SJCRH30 (cell line): ENCODE measurements at regions not wholly inside any gene's neighbourhood (a gene's known extent, or its start where the extent isn't known, plus 50 kb on each side); places are given as distances from the start of the nearest gene placed in this dataset.
A peak's percentile ranks its signal among the peaks of the same experiment; 100 is the strongest.

Experiments
- DNase-seq, 2 experiments: peaks; one replicate each; pipeline ENCODE4 v3.0.0-alpha.2; 2015 to 2020
- H3K27ac ChIP-seq: fragments of 250-450 bp; sonication (Bioruptor Pico); 2 replicates; pipeline ENCODE4 v1.5.1; 2020; ENCODE audit warnings: mild to moderate bottlenecking, moderate library complexity
- H3K27me3 ChIP-seq: fragments of 250-450 bp; sonication (Bioruptor Pico); 2 replicates; pipeline ENCODE4 v1.5.1; 2020; ENCODE audit warnings: mild to moderate bottlenecking, moderate library complexity
- H3K36me3 ChIP-seq: fragments of 250-450 bp; sonication (Bioruptor Pico); 2 replicates; pipeline ENCODE4 v1.5.1; 2020; ENCODE audit warnings: mild to moderate bottlenecking, moderate library complexity
- H3K4me1 ChIP-seq: fragments of 250-450 bp; sonication (Bioruptor Pico); 2 replicates; pipeline ENCODE4 v1.5.1; 2020; ENCODE audit warnings: mild to moderate bottlenecking, moderate library complexity
- H3K4me3 ChIP-seq: fragments of 250-450 bp; sonication (Bioruptor Pico); 2 replicates; pipeline ENCODE4 v1.5.1; 2020; ENCODE audit warnings: mild to moderate bottlenecking, moderate library complexity
- H3K9me3 ChIP-seq: fragments of 250-450 bp; sonication (Bioruptor Pico); replicated peaks from 2 replicates; pipeline ENCODE4 v1.5.1; 2020; ENCODE audit warnings: mild to moderate bottlenecking, moderate library complexity

DNA sequence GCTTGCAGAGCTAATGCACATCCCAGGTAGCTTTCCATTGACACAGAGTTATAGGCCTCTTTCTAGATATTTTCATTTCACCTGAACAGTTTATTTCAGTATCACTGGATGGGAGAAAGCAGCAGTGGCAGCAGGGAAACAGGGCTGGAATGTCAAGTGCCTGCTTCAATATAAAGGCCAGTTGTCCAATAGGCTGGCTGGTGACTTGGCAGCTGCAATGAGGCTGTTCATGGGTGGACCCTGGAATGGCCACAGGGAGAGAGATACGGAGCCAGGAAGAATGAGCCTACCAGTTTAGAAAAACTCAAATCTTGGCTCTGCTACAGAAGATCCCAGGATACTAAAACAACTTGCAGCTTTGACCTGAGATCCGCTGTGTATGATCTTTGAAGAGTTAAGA is 185.0 kb downstream of the BCL11A start:
- H3K27ac ChIP-seq = no peak overlapping the region
- H3K27me3 ChIP-seq = no peaks in the 10 kb centered on the region
- no peaks in the 10 kb centered on the region; the same call in 1 of the 2 replicates for H3K9me3 ChIP-seq
- DNase-seq = peak; percentile 49 to 64
- no peaks in the 10 kb centered on the region for H3K36me3 ChIP-seq
- H3K4me3 ChIP-seq = no peak overlapping the region
- peaks cover 40% of the 10 kb centered on the region for H3K4me1 ChIP-seq

DNA sequence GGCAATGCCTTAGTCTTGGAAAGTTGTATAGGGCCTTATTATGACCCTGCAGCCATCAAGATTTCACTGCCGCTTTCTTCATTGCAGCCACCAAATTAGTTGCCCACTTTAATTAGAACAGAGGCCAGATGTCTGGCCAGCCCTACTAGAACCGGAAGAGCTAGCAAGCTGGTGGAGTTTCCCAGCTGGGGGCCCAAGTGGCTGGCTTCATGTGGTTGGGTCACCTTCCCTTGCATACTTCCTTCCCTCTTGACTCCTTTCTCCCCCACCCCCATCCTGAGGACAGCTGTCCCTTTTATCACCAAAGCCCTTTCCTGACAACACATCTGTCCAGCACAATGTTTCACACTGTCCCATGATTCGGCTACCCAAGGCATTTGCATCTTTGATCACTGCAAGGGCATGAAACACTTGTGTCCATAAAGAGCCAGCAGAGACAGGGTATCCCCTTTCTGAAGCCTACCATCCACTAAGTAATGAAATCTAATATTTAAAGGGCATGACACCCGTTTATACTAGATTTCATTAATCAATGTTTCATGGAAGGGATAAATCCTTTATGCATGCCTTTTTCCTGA is 187.2 kb downstream of the BCL11A start:
- Histone ChIP-seq H3K4me3 (no peak overlapping the region), H3K27me3 (no peaks in the 10 kb centered on the region), H3K36me3 (no peaks in the 10 kb centered on the region), H3K27ac (peak overlapping the region; percentile 82), H3K9me3 (no peaks in the 10 kb centered on the region; the same call in 1 of the 2 replicates), H3K4me1 (peaks cover 40% of the 10 kb centered on the region)
- DNase-seq = peak; percentile 90 to 96

DNA sequence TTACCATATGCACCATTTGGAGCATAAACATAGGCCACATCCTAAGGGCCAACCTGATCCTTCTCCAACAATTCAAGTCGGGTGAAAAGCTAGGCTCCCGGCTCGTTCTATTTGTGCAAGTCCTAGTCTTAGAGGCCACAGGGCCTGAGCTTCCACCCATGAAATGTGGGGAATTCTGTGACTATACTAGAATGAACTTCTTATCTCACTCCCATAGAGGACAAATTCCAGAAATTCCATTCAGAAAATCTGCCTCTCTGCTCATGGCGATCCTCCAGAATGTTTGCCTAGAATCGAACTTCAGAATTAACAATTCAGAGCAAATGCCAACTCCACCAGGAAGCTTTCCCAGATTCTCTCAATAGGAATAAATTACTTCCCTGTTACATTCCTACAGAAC is 187.9 kb downstream of the BCL11A start:
- Histone ChIP-seq H3K27me3 (no peaks in the 10 kb centered on the region), H3K4me3 (no peak overlapping the region), H3K9me3 (no peaks in the 10 kb centered on the region; the same call in 1 of the 2 replicates), H3K27ac (peak overlapping the region; percentile 82), H3K36me3 (no peaks in the 10 kb centered on the region), H3K4me1 (peaks cover 40% of the 10 kb centered on the region)
- DNase-seq = peak; percentile 28 to 47

DNA sequence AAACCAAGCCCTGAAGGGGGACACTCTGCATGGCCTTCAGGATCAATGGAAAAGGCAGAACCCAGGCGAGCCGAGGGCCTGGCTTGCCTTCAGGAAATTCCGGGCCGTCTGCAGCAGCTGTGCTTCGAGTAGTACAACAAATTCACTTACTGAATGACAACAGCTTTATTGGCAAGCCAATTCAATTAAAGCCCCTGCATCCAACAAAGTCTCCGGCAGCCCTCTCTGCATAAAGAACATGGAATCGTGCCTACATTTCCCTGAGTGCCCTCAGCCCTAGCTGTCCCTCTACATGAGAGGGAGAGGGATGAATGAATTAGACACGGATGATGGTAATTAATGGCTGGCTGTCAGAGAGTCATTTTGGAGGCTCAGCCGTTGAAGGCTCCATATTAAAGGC is 189.0 kb downstream of the BCL11A start:
- no peaks in the 10 kb centered on the region for H3K36me3 ChIP-seq
- H3K27ac ChIP-seq = peak overlapping the region; percentile 82
- DNase-seq = peak; percentile 62 to 87
- no peaks in the 10 kb centered on the region; the same call in 1 of the 2 replicates for H3K9me3 ChIP-seq
- peaks cover 40% of the 10 kb centered on the region for H3K4me1 ChIP-seq
- no peaks in the 10 kb centered on the region for H3K27me3 ChIP-seq
- H3K4me3 ChIP-seq = no peak overlapping the region

DNA sequence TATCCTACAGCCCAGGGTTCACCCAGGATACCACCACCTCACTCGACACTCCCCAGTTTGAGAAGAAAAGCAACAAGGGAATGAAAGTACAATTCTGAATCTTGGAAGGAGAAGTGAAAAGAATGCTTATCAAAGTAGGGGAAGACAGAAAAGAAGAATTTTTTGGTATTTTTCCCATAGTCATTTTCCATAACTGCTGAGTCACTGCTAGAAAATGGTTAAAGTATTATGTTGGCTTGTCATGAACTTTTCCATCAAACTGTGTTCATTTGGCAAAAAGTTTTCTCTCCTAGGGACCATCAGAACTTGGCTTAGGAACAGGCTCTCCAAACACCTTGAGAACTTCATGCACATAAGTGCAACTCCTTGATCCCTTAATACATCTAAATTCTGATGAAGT is 192.0 kb downstream of the BCL11A start:
- no peaks in the 10 kb centered on the region for H3K27me3 ChIP-seq
- no peaks in the 10 kb centered on the region for H3K9me3 ChIP-seq
- no peaks in the 10 kb centered on the region for H3K36me3 ChIP-seq
- DNase-seq = no peak
- H3K4me1 ChIP-seq = peaks cover 34% of the 10 kb centered on the region
- H3K27ac ChIP-seq = no peak overlapping the region
- H3K4me3 ChIP-seq = no peak overlapping the region

DNA sequence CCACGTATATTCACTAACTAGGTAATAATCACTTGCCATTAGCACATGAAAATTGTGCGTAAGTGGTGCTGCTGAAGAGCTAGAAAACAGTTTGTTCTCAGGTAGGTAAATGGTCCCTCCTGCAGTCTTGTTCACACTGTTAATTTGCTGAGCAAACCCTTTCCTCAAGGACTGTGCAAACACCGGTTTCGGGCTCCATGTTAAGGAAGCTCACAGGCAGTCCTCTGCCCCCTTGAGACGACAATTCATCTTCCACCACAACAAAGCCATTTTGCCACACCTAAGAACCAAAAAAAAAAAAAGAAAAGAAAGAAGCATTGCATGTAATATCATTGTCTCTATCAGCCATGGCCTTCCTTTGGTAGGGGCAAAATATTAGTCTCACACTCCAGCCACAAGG is 193.9 kb downstream of the BCL11A start:
- no peak for DNase-seq
- Histone ChIP-seq H3K4me1 (peaks cover 15% of the 10 kb centered on the region), H3K9me3 (no peaks in the 10 kb centered on the region), H3K27ac (no peak overlapping the region), H3K4me3 (no peak overlapping the region), H3K36me3 (no peaks in the 10 kb centered on the region), H3K27me3 (no peaks in the 10 kb centered on the region)

DNA sequence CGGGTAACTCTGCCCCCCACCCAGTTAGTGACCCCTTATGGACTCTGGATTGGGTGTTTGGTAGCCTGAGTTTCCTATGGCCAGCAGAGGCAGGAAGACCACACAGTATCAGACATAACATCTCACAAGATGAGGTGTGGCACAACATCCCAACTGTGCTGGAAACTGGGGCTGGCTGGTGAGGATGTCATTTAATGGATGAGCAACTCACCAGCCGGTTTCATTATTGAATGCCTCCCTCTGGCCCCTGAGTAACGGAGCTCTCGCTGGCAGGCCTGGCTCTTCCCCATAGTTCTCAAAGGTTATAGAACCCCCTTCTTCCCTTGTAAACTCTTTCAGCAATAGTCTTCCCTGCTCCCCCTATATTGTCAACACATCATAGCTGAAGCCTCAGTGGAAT is 195.0 kb downstream of the BCL11A start:
- Histone ChIP-seq H3K4me3 (no peak overlapping the region), H3K27ac (no peak overlapping the region), H3K27me3 (no peaks in the 10 kb centered on the region), H3K9me3 (no peaks in the 10 kb centered on the region), H3K4me1 (peaks cover 6% of the 10 kb centered on the region; the same call in 1 of the 2 replicates), H3K36me3 (no peaks in the 10 kb centered on the region)
- DNase-seq = no peak

DNA sequence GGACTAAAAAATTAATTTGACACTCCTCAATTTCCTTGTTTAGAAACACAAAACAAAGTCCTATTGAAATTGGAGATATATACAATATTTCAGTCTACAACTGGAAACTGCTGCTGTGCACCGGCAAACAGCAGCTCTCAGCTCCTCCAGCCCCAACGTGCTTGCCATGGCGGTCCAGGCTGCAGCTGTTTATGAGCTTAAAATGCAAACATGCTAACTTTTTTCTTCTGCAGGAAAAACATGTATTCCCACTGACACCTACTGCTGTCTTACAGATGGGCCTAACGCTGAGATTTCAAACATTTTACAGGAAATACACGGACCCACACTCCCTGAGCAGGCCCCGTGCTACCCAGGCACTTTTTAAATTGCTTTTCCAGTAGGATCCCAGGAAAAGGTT is 195.5 kb downstream of the BCL11A start:
- Histone ChIP-seq H3K4me3 (no peak overlapping the region), H3K27me3 (peaks cover 4% of the 10 kb centered on the region; the same call in 1 of the 2 replicates), H3K9me3 (no peaks in the 10 kb centered on the region), H3K27ac (no peak overlapping the region), H3K4me1 (peaks cover 6% of the 10 kb centered on the region; the same call in 1 of the 2 replicates), H3K36me3 (no peaks in the 10 kb centered on the region)
- peak in 1 of 2 experiments; percentile 41 for DNase-seq

DNA sequence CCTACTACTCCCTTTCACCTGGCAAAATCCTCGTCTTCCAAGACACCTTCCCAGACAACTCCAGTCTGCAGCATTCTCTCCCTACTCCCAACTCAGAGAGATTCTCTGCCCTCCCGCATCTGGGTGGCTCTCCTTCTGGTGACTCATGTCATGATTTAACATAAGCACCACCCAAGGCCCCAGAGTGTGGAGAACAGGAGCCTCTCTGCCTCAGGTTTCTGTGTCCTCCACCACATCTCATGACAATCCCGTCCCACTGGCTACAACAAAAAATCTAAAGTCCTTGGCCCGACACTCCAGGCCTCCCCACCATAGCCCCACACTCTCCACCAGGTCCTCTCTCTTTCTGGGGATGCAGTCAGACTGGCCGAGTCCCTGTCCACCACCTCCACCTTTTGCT is 197.1 kb downstream of the BCL11A start:
- Histone ChIP-seq H3K27me3 (peaks cover 5% of the 10 kb centered on the region; the same call in 1 of the 2 replicates), H3K4me3 (no peak overlapping the region), H3K27ac (no peak overlapping the region), H3K4me1 (peaks cover 6% of the 10 kb centered on the region; the same call in 1 of the 2 replicates), H3K36me3 (no peaks in the 10 kb centered on the region), H3K9me3 (no peaks in the 10 kb centered on the region)
- no peak for DNase-seq

DNA sequence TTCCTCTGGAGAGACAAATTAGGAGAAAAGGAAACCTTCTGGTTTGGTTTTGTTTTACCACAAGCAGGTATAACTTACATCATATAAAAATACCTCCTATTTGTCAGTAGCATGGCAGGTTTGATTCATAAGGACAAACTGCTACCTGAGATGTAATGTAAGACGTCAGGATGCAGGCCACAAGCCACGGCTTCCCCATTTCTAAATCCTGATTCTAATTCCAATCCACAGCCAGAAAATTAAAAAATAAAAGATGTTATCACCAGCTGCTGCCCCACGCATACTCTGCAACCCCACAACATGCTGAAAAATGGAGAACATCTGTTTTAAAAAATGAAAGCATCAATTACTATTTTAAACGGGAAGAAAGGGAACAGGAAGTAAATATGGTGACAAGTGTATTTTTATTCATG is 197.6 kb downstream of the BCL11A start:
- H3K36me3 ChIP-seq = no peaks in the 10 kb centered on the region
- no peak overlapping the region for H3K27ac ChIP-seq
- peaks cover 6% of the 10 kb centered on the region; the same call in 1 of the 2 replicates for H3K4me1 ChIP-seq
- DNase-seq = no peak
- H3K9me3 ChIP-seq = no peaks in the 10 kb centered on the region
- H3K4me3 ChIP-seq = no peak overlapping the region
- peaks cover 5% of the 10 kb centered on the region; the same call in 1 of the 2 replicates for H3K27me3 ChIP-seq

DNA sequence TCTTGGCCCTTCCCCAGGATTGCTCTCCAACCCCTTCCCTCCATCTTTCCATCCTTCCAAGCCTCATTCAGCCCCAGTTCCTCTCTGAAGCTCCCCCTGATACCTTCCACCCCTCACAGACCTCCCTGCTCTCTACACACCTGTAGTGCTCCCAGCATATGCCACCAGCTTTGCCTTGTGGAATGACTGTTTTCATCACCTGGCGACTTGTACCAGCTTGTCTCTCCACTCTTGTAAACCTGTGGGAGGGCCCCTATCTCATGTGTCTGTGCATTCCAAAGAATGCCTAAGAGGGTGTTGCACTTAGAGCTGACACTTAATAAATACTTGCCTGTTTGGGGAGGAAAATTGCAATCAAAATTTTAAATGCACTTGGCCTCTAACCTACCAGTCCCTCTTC is 198.7 kb downstream of the BCL11A start:
- H3K36me3 ChIP-seq = no peaks in the 10 kb centered on the region
- H3K4me1 ChIP-seq = peaks cover 6% of the 10 kb centered on the region; the same call in 1 of the 2 replicates
- H3K4me3 ChIP-seq = no peak overlapping the region
- H3K9me3 ChIP-seq = no peaks in the 10 kb centered on the region
- H3K27ac ChIP-seq = no peak overlapping the region
- H3K27me3 ChIP-seq = peaks cover 5% of the 10 kb centered on the region; the same call in 1 of the 2 replicates
- DNase-seq = no peak

DNA sequence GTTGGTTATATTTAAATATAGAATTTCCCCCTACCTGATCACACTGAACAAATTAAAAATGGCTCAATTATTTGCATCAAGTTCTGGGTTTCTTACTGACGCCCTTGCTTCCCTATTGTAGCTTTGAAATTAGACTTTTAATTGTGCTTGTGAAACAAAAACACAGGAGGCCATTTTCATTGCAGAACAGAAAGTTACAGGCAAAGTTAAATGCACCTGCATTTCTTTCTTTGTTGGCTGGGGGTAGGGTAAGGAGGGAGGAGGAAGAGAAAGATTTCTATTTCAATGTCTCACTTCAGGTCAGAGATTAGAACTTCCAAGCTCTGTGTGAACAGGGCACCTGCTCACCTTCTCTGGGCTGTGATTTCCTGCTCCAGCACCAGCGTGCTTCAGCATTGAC is 199.6 kb downstream of the BCL11A start:
- DNase-seq = no peak
- peaks cover 6% of the 10 kb centered on the region; the same call in 1 of the 2 replicates for H3K4me1 ChIP-seq
- no peak overlapping the region for H3K4me3 ChIP-seq
- no peak overlapping the region for H3K27ac ChIP-seq
- H3K27me3 ChIP-seq = peaks cover 5% of the 10 kb centered on the region; the same call in 1 of the 2 replicates
- no peaks in the 10 kb centered on the region for H3K36me3 ChIP-seq
- H3K9me3 ChIP-seq = no peaks in the 10 kb centered on the region

DNA sequence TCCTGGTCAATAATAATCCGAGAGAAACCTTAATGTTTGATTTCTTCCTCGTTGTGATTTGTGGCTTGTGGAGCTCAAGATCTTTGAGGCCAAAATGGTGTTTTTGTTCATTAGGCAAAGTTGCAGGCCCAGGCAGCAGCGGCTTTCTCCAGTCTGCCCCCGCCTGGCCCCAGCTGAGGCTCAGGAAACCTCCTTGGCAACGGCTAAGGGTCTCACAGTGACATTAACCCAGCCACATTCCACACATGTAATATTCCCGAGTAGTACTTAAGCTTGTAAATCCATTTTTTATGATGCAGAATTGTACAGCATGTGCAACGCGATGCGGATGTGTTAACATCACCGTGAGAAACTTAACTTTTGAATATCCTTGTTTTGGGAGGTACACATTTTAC is 200.1 kb downstream of the BCL11A start:
- no peak overlapping the region for H3K4me3 ChIP-seq
- no peaks in the 10 kb centered on the region for H3K36me3 ChIP-seq
- no peak for DNase-seq
- H3K27ac ChIP-seq = no peak overlapping the region
- H3K4me1 ChIP-seq = peaks cover 6% of the 10 kb centered on the region; the same call in 1 of the 2 replicates
- no peaks in the 10 kb centered on the region for H3K9me3 ChIP-seq
- H3K27me3 ChIP-seq = peaks cover 5% of the 10 kb centered on the region; the same call in 1 of the 2 replicates

DNA sequence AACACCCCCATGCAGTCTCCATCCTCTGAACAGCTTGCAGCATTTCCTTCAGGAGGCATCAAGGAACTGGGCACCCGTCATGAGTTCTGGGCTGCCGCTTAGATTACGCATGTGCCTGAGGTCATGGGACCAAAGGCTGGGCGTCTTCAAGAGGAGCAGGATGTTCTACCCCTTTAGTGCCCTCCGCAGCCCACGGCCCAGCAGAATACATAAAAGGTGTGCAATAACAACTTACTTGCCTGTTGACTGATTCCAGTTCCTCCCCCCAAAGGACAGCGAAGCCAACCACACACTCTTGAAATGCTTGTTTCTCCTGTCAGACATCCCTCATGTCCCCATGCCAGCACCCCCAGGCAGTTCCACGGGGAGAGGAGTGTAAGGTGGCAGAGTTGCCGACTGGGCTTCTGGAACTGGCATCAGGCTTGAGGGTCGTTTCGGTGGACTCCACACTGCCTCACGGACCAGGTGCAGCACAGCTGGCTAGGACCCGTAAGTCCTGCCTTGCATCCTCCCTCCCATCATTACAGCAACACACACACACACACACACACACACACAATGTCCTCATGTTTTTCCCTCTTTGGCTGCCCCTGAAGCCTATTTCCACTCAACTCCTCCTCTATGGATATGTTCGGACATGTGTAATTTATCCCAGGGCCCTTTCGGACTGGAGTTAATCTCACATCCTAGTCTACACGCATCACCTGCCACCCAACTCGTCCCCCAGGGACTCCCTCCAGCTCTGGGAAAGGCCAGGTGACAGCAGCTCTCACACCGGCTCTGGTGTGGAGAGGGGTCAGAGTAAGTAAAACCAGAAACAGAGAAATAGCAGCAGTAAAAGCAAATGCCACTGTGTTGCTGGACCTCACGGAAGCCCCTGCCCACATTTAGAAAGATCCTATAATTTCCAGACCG is 200.7 kb downstream of the BCL11A start:
- Histone ChIP-seq H3K36me3 (no peaks in the 10 kb centered on the region), H3K4me3 (no peak overlapping the region), H3K27ac (no peak overlapping the region), H3K27me3 (peaks cover 5% of the 10 kb centered on the region; the same call in 1 of the 2 replicates), H3K4me1 (peaks cover 2% of the 10 kb centered on the region; the same call in 1 of the 2 replicates), H3K9me3 (no peaks in the 10 kb centered on the region)
- no peak for DNase-seq

DNA sequence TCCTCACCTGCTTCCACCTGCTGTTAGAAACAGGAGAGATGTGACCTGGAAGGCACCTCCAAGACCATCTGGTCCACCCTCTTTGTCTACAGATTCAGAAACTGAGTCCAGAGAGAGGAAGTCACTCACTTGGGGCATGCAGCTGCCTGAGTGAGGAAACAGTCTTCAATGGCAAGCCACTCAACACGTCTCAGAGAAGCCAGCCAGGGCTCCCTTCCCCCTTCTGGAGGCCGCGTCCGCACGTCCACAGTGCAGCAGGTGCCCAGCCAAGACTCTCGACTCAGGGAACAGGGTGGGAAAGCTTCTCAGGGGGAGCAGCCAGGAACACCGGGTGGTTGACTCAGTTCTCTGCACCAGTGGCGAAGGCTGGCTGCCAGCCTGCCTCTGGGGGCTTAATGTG is 201.7 kb downstream of the BCL11A start:
- Histone ChIP-seq H3K27me3 (peaks cover 5% of the 10 kb centered on the region; the same call in 1 of the 2 replicates), H3K36me3 (no peaks in the 10 kb centered on the region), H3K4me3 (no peak overlapping the region), H3K27ac (no peak overlapping the region), H3K9me3 (no peaks in the 10 kb centered on the region), H3K4me1 (no peaks in the 10 kb centered on the region)
- DNase-seq = no peak
